NCI-H526 (cell line): ENCODE measurements at regions not wholly inside any gene's neighbourhood (a gene's known extent, or its start where the extent isn't known, plus 50 kb on each side); places are given as distances from the start of the nearest gene placed in this dataset.

Experiments
- DNase-seq, 2 experiments: peaks; one replicate each; lab custom pipeline; 2025; lab: John Stamatoyannopoulos, UW

- DNase-seq: peak in 1 of 2 experiments; percentile 1
Observed at GRCh38 chr6:40194447-40195170, 260.3 kb upstream of the MOCS1 start.

- DNase-seq: no peak
Observed at GRCh38 chr6:40192516-40192915, 258.3 kb upstream of the MOCS1 start.

DNA sequence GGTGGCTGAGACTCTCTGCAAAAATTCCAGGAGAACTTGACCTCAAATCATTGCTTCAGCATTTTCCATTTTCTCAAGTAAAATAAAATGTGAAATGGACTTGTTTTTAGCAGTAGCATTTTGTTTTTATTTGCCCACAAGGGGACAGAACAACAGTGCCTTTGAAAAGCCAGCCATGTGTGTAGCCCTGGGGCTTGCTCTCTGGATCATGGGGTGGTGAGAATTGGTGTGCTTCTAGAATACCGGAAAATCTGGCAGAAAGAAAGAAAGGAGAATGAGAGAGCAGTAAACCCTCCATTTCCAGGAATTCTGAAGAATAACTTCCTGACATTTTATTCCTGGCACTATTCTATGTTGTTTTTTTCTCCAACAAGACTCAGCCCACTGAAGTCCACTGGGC lies 254.7 kb upstream of the MOCS1 start:
- no peak for DNase-seq

- DNase-seq: peak in 1 of 2 experiments; percentile 45
Observed at GRCh38 chr6:40187535-40188144, 253.4 kb upstream of the MOCS1 start.

DNA sequence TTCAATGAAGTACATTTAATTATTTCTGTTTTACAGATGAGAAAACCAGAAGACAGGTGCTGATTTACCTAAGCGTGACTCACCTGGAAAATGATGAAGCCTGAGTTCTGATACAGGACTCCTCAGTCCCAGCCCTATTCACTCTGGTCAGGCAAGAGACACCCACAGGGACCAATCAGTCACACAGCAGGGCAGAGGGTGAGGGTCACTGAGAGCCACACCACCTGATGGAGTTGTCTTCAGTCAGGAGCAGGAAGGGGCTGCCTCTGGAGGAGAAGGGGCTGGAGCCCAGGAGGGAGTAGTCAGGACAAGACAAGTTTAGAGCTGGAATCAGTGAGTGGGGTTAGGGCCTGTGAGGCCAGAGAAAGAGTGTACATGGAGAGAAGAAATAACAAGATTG lies 251.2 kb upstream of the MOCS1 start:
- DNase-seq: no peak

DNA sequence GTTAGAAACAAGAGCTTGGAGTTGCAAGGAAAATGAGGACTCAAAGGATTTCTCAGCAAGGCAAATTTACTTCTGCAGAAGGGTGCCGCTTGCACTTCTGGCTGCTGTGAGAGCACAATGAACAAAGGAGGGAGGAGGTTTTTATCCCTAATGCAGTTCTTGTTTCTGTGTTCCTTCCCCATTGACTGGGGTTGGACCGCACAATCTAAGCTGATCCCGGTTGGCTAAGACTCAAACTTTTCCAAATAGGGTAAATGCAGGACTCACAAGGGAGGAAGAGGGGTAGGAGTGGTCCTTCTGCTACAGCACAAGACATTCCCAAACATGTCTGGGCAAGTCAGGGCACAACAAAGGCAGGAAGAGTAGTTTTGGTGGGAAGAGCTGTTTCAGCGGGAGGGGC lies 249.6 kb upstream of the MOCS1 start:
- DNase-seq: no peak

GRCh38 chr6:40181367-40181766 lies 247.1 kb upstream of the MOCS1 start:
- no peak for DNase-seq

DNA sequence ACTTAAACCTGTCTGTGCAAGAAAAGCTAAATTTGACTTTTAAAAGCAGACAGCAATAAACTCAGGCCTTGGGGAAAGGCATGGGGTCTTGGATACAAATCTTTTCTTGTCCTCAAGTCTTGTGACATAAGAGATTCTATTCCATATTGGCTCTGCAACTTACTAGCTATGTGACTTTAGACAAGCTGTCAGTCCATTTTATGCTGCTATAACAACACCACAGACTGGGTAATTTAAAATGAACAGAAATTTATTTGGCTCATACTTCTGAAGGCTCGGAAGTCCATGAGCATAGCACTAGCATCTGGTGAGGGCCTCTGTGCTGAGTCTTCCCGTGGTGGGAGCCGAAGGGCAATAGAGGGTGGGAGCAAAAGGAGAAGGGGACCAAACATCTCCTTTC lies 246.0 kb upstream of the MOCS1 start:
- no peak for DNase-seq

GRCh38 chr6:40179496-40179895 lies 245.2 kb upstream of the MOCS1 start:
- DNase-seq: no peak

DNA sequence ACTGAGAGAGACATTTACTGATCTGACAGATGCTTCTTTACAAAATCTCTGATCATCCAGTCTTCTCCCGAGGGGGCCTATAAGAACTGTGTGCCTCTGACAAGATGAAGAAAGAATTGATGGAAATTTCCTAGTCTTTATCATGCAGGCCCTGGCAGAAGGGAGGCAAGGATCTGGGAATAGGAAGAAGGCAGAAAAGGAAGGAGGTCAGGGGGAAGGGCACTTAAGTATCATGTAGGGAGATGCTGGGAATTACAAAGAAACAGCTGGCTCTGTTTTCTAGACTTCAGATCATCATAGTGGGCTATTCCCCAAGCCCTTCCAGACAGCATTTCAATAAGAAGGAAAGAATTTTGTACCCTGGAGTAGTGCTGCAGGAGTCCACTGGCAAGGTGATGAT lies 243.3 kb upstream of the MOCS1 start:
- no peak for DNase-seq

- DNase-seq: no peak
Observed at GRCh38 chr6:40176152-40176551, 241.9 kb upstream of the MOCS1 start.

- no peak for DNase-seq
Observed at GRCh38 chr6:40172272-40172671, 238.0 kb upstream of the MOCS1 start.

GRCh38 chr6:40171343-40171742 lies 237.1 kb upstream of the MOCS1 start:
- DNase-seq: no peak

DNA sequence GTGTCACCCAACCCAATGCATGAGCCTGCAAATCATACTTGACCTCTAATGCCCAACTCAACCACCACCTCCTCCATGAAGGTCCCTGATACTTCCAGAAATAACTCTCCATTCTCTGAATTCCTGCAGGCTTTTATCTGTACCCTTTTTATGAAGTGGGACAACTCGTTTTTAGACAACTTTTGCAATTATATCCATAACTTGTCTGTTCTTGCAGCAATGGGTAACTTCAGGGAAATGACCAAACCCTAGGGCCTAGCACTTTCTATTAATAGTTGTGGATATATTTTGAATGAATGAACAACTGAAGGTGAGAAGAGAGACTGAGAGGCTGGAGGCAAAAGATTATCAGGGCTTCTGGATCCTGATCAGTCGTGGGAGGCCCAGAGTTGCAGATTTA lies 236.6 kb upstream of the MOCS1 start:
- no peak for DNase-seq

- no peak for DNase-seq
Observed at GRCh38 chr6:40169878-40170277, 235.6 kb upstream of the MOCS1 start.

DNA sequence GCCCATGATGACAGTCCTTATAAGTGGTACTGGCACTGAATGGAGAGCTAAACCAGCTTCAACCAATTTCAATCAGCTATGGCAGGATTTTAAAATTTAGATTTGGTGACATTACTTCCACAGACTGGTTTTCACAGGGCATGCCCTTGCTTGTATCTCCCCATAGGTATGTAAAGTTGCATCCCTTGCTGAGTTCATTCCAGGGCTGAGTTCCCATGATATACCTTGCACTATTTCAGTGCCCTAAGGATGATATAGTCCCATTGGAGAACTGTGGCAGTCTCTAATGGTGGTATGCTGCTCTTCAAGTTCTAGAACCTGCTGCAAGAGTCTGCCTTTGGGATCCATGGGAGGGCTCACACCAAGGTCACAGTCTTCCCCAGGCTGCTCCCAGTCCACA lies 232.7 kb upstream of the MOCS1 start:
- no peak for DNase-seq

GRCh38 chr6:40165036-40165709 lies 230.9 kb upstream of the MOCS1 start:
- no peak for DNase-seq

DNA sequence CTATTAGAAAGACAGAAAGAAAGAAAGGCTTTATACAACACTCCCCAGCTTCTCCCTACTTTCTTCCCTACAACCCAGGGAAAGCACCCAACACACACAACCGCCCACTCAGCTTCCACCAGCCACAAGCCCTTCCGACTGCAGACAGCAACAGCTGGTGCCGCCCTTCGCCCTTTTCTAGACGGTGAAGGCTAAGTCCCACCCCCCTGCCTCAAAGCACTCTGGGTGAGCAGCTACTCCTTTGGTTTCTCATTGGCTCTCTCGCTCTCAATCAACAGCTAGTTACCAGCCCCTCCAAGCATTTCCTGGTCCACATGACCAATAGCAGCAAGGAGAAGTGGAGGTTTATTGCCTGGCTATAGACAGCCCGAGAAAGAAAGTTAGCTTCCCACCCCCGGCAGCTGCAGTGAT lies 230.1 kb upstream of the MOCS1 start:
- no peak for DNase-seq

DNA sequence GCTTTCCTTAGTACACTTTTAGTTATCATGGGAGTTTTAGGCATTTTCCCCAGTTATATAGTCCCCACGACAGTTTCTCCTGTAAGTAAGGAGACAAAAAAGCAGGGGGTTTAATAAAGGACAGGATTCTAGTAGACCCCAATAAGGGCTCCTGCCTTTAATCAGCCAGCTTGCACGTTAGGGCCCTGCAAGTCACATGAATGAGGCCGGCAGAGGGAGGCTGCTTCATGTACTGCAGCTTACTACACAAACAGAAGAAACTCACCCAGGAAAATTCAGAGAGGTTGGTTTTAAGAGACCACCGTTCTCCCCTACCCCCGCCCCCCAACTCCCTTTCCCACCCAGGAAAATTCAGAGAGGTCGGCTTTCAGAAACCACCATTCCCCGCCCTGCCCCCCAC lies 229.7 kb upstream of the MOCS1 start:
- DNase-seq: no peak

GRCh38 chr6:40162074-40162473 lies 227.8 kb upstream of the MOCS1 start:
- DNase-seq: no peak

- DNase-seq: no peak
Observed at GRCh38 chr6:40160826-40161225, 226.6 kb upstream of the MOCS1 start.

DNA sequence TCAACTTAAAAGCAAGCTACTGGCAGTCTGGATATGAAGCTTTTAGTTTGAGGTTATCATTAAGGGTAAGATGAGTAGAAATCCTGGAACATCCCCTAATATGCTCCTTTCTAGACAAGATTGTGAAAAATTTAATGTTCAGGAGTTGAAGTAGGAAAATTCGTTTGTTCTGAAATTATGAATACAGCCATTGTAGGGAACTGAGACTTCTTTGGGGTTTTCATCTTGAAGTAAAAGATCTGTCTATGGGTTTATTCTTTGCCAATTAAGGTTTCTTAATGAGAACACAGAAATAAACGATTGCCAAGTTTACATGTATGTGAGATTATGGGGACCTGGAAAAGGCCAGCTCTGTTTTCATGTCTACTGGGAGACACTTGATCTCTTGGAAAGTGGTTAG lies 225.6 kb upstream of the MOCS1 start:
- no peak for DNase-seq

DNA sequence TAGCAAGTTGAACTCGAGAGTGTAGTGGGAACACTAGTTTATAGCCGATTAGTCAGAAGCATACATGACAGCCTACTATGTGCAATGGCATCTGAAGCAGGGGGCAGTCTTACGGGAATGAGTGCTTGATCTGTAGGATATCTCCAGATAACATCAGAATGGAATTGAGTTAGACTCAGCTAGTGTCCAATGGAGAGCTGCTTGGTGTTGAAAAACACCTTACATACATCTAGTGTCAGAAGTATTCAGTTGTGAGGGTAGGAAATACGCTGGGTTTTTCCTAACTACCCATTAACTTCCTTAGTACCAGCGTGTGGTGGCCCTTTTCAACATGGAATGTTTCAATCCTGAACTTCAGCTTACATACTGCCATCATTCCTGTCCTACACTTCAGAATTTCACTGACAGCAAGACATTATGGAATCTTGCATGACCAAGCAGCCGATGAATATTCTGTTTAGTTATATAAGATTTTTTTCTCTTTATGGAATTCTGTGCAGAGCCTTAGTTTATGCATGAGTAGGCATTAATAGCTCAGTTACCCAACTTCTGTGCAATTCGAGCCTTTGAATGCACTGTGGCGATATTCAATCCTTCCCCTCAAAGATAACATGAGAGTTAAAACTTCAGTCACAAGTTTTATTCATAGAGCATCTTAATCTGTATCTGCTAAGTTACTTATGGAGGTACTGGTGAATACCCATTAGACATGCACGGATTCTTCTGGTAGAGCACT lies 218.6 kb upstream of the MOCS1 start:
- DNase-seq: no peak
